Progenitor cell of endocrine pancreas (in vitro differentiated cells): ENCODE measurements at regions not wholly inside any gene's neighbourhood (a gene's known extent, or its start where the extent isn't known, plus 50 kb on each side); places are given as distances from the start of the nearest gene placed in this dataset.
A peak's percentile ranks its signal among the peaks of the same experiment; 100 is the strongest.

Experiments used
- DNase-seq: peaks from one replicate; pipeline ENCODE4 v3.0.0; 2021; ENCODE audit warnings: low spot score; ENCODE audit not compliant: unreplicated experiment
- H3K27ac Mint-ChIP-seq: 2 replicates; pipeline ENCODE4 v1.8.0; 2021; ENCODE audit warnings: mild to moderate bottlenecking, moderate library complexity, mixed read lengths
- H3K27me3 Mint-ChIP-seq: 2 replicates; pipeline ENCODE4 v1.8.0; 2021; ENCODE audit warnings: mixed read lengths
- H3K36me3 Mint-ChIP-seq: 2 replicates; pipeline ENCODE4 v1.8.0; 2022; ENCODE audit warnings: mixed read lengths; ENCODE audit not compliant: insufficient read depth
- H3K4me1 Mint-ChIP-seq: 2 replicates; pipeline ENCODE4 v1.8.0; 2021; ENCODE audit warnings: low read depth, mixed read lengths
- H3K4me3 Mint-ChIP-seq: 2 replicates; pipeline ENCODE4 v1.8.0; 2021; ENCODE audit warnings: low read depth, mild to moderate bottlenecking, moderate library complexity, mixed read lengths
- H3K9me3 Mint-ChIP-seq: 2 replicates; pipeline ENCODE4 v1.8.0; 2021; ENCODE audit warnings: low read depth, mixed read lengths
- CTCF ChIP-seq: fragments of 200-600 bp; sonication (generic); IDR thresholded peaks from one replicate; pipeline ENCODE4 v1.5.0; 2021; ENCODE audit warnings: antibody characterized with exemption, mild to moderate bottlenecking; ENCODE audit not compliant: unreplicated experiment

GRCh38 chr2:215841175-215841816, 172.1 kb downstream of the MREG start:
- H3K9me3 Mint-ChIP-seq = peaks cover 3% of the 10 kb centered on the region
- no peak for DNase-seq
- TF ChIP-seq CTCF = no peak
- no peak overlapping the region for H3K4me3 Mint-ChIP-seq
- no peaks in the 10 kb centered on the region for H3K36me3 Mint-ChIP-seq
- H3K27ac Mint-ChIP-seq = no peak overlapping the region
- no peaks in the 10 kb centered on the region for H3K27me3 Mint-ChIP-seq
- peaks cover 22% of the 10 kb centered on the region for H3K4me1 Mint-ChIP-seq

DNA sequence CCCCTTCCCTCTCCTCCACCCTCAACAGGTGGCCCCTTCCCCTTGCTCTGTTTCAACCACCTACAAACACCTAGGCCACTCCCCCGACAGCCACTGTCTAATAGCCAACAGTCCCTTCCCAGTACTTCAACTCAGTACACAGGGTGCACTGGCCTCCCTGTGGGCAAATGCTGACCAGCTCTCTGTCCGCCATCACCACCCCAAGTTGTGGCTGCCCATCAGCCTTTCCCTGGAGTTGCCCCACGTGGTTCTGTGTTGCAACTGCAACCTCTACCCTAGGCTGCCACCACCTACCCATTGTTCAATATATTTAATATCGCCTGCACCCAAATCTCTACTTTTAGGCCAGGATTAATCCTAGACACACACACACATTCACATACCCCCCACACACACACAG, 173.5 kb downstream of the MREG start:
- H3K4me3 Mint-ChIP-seq = no peak overlapping the region
- no peak for TF ChIP-seq CTCF
- no peaks in the 10 kb centered on the region for H3K36me3 Mint-ChIP-seq
- peaks cover 27% of the 10 kb centered on the region for H3K4me1 Mint-ChIP-seq
- no peaks in the 10 kb centered on the region for H3K27me3 Mint-ChIP-seq
- H3K9me3 Mint-ChIP-seq = peaks cover 3% of the 10 kb centered on the region
- no peak for DNase-seq
- peak overlapping the region; percentile 72 for H3K27ac Mint-ChIP-seq

- TF ChIP-seq CTCF = no peak
- H3K36me3 Mint-ChIP-seq = no peaks in the 10 kb centered on the region
- H3K4me3 Mint-ChIP-seq = no peak overlapping the region
- peaks cover 3% of the 10 kb centered on the region for H3K9me3 Mint-ChIP-seq
- no peak for DNase-seq
- no peaks in the 10 kb centered on the region for H3K27me3 Mint-ChIP-seq
- no peak overlapping the region for H3K27ac Mint-ChIP-seq
- H3K4me1 Mint-ChIP-seq = peaks cover 27% of the 10 kb centered on the region
Measured at GRCh38 chr2:215839309-215839708, 174.0 kb downstream of the MREG start.

- Mint-ChIP-seq H3K36me3 (no peaks in the 10 kb centered on the region), H3K27ac (no peak overlapping the region), H3K4me1 (peaks cover 49% of the 10 kb centered on the region), H3K27me3 (no peaks in the 10 kb centered on the region), H3K9me3 (peaks cover 3% of the 10 kb centered on the region), H3K4me3 (no peak overlapping the region)
- no peak for DNase-seq
- no peak for TF ChIP-seq CTCF
Measured at GRCh38 chr2:215836881-215837280, 176.5 kb downstream of the MREG start.

GRCh38 chr2:215835657-215836056, 177.7 kb downstream of the MREG start:
- H3K36me3 Mint-ChIP-seq = no peaks in the 10 kb centered on the region
- no peak for DNase-seq
- peak overlapping the region; percentile 87 for H3K27ac Mint-ChIP-seq

More at GRCh38 chr2:215835657-215836056, 177.7 kb downstream of the MREG start:
- H3K9me3 Mint-ChIP-seq = peaks cover 3% of the 10 kb centered on the region
- TF ChIP-seq CTCF = no peak
- H3K4me3 Mint-ChIP-seq = no peak overlapping the region
- no peaks in the 10 kb centered on the region for H3K27me3 Mint-ChIP-seq
- peaks cover 60% of the 10 kb centered on the region for H3K4me1 Mint-ChIP-seq
